Loucy (cell line): ENCODE measurements at regions not wholly inside any gene's neighbourhood (a gene's known extent, or its start where the extent isn't known, plus 50 kb on each side); places are given as distances from the start of the nearest gene placed in this dataset.

ENCODE experiments used
- H2AFZ ChIP-seq: fragments of 200-600 bp; sonication (generic); 2 replicates; pipeline ENCODE4 v1.6.0; 2016; ENCODE audit warnings: antibody characterized with exemption, mild to moderate bottlenecking, low read length, moderate library complexity
- H3F3A ChIP-seq: fragments of 200-600 bp; 2 replicates; pipeline ENCODE4 v1.6.0; 2016; ENCODE audit warnings: antibody characterized with exemption, low read depth, mild to moderate bottlenecking
- H3K27me3 ChIP-seq: fragments of 200-600 bp; sonication (generic); 2 replicates; pipeline ENCODE4 v1.6.1; 2014; ENCODE audit warnings: low read length, mild to moderate bottlenecking; ENCODE audit not compliant: insufficient read depth, poor library complexity, severe bottlenecking
- H3K36me3 ChIP-seq: fragments of 200-600 bp; sonication (generic); 2 replicates; pipeline ENCODE4 v1.6.1; 2016; ENCODE audit warnings: low read length; ENCODE audit not compliant: insufficient read depth
- H3K4me1 ChIP-seq: fragments of 200-600 bp; sonication (generic); 2 replicates; pipeline ENCODE4 v1.5.1; 2014; ENCODE audit warnings: low read length, mild to moderate bottlenecking; ENCODE audit not compliant: insufficient read depth, poor library complexity, severe bottlenecking
- H3K4me2 ChIP-seq: fragments of 200-600 bp; sonication (generic); 2 replicates; pipeline ENCODE4 v1.6.0; 2014; ENCODE audit warnings: antibody characterized with exemption, low read length, low read depth, mild to moderate bottlenecking; ENCODE audit not compliant: poor library complexity, severe bottlenecking
- H3K4me3 ChIP-seq: fragments of 200-600 bp; sonication (generic); 2 replicates; pipeline ENCODE4 v1.5.1; 2014; ENCODE audit warnings: low read length, mild to moderate bottlenecking, mixed read lengths; ENCODE audit not compliant: poor library complexity, severe bottlenecking
- H3K79me2 ChIP-seq: fragments of 200-600 bp; sonication (generic); 2 replicates; pipeline ENCODE4 v1.6.1; 2014; ENCODE audit warnings: low read length; ENCODE audit not compliant: insufficient read depth
- H3K9ac ChIP-seq: fragments of 200-600 bp; sonication (generic); 2 replicates; pipeline ENCODE4 v1.6.0; 2014; ENCODE audit warnings: mild to moderate bottlenecking, low read depth, low read length, moderate library complexity; ENCODE audit not compliant: poor library complexity, severe bottlenecking
- H3K9me2 ChIP-seq: fragments of 200-600 bp; sonication (generic); replicated peaks from 2 replicates; pipeline ENCODE4 v1.6.1; 2016; ENCODE audit warnings: low read depth, low read length, mixed read lengths
- H3K9me3 ChIP-seq: fragments of 200-600 bp; sonication (generic); 2 replicates; pipeline ENCODE4 v1.6.1; 2014; ENCODE audit warnings: mild to moderate bottlenecking, antibody characterized with exemption, low read length, low read depth; ENCODE audit not compliant: insufficient read depth
- H4K20me1 ChIP-seq: fragments of 200-600 bp; sonication (generic); 2 replicates; pipeline ENCODE4 v1.6.0; 2014; ENCODE audit warnings: antibody characterized with exemption, low read length, mild to moderate bottlenecking; ENCODE audit not compliant: insufficient read depth, poor library complexity, severe bottlenecking
- EZH2phosphoT487 ChIP-seq: fragments of 200-600 bp; IDR thresholded peaks from 2 replicates; pipeline ENCODE4 v1.6.1; 2018; ENCODE audit warnings: antibody characterized with exemption, mild to moderate bottlenecking, moderate library complexity, borderline replicate concordance
- TF ChIP-seq, protein P1 (sequence below): fragments of 200-600 bp; sonication (generic); conservative IDR thresholded peaks from 2 replicates; pipeline ENCODE4 v1.5.1; 2014; ENCODE audit warnings: mild to moderate bottlenecking, antibody characterized with exemption, low read length

DNA sequence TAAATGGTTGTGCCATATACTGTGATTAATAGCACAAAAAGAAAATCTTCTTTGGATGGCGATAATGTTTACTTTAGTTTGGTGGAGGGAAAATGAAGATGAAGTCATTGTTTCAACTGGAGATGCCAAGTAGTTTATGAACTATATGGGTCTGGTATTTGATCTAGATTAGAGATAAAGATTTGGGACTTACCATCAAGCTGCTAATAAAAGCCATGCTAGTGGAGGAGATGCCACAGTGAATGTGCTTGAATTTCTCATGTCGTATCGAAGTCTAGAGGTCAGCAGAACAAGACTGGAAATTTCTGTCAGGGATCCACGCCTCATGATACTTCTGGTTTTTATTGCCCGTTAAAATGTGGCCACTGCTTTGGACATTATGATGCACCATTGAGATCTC lies 742.0 kb downstream of the NCAM2 start:
- H3K9ac ChIP-seq: no peak overlapping the region
- no peak overlapping the region for H3K4me2 ChIP-seq
- no peaks in the 10 kb centered on the region for H3F3A ChIP-seq
- H2AFZ ChIP-seq: no peak overlapping the region
- H3K79me2 ChIP-seq: no peaks in the 10 kb centered on the region
- H3K36me3 ChIP-seq: no peaks in the 10 kb centered on the region
- H3K4me3 ChIP-seq: no peak overlapping the region
- no peaks in the 10 kb centered on the region for H3K27me3 ChIP-seq
- no peaks in the 10 kb centered on the region for H4K20me1 ChIP-seq
- no peaks in the 10 kb centered on the region for H3K9me2 ChIP-seq
- no peaks in the 10 kb centered on the region; the same call in 1 of the 2 replicates for H3K9me3 ChIP-seq
- TF ChIP-seq EZH2phosphoT487: no peak
- TF ChIP-seq, protein P1, sequence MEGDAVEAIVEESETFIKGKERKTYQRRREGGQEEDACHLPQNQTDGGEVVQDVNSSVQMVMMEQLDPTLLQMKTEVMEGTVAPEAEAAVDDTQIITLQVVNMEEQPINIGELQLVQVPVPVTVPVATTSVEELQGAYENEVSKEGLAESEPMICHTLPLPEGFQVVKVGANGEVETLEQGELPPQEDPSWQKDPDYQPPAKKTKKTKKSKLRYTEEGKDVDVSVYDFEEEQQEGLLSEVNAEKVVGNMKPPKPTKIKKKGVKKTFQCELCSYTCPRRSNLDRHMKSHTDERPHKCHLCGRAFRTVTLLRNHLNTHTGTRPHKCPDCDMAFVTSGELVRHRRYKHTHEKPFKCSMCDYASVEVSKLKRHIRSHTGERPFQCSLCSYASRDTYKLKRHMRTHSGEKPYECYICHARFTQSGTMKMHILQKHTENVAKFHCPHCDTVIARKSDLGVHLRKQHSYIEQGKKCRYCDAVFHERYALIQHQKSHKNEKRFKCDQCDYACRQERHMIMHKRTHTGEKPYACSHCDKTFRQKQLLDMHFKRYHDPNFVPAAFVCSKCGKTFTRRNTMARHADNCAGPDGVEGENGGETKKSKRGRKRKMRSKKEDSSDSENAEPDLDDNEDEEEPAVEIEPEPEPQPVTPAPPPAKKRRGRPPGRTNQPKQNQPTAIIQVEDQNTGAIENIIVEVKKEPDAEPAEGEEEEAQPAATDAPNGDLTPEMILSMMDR: no peak
- H3K4me1 ChIP-seq: no peaks in the 10 kb centered on the region

GRCh38 chr21:21750124-21750825 lies 752.1 kb downstream of the NCAM2 start:
- Histone ChIP-seq H3F3A (no peaks in the 10 kb centered on the region), H3K9me2 (no peaks in the 10 kb centered on the region), H3K9me3 (0 out of 2 replicates have a peak, but pooled peaks cover 2% of the 10 kb centered on the region), H3K4me1 (no peaks in the 10 kb centered on the region), H3K9ac (no peak overlapping the region), H3K36me3 (no peaks in the 10 kb centered on the region), H3K4me3 (no peak overlapping the region), H3K27me3 (no peaks in the 10 kb centered on the region), H4K20me1 (no peaks in the 10 kb centered on the region), H2AFZ (no peak overlapping the region), H3K4me2 (no peak overlapping the region), H3K79me2 (no peaks in the 10 kb centered on the region)
- TF ChIP-seq EZH2phosphoT487: no peak
- TF ChIP-seq, protein P1: no peak

GRCh38 chr21:21751286-21751685 lies 753.1 kb downstream of the NCAM2 start:
- H3K9me2 ChIP-seq: no peaks in the 10 kb centered on the region
- H2AFZ ChIP-seq: no peak overlapping the region
- no peaks in the 10 kb centered on the region for H3F3A ChIP-seq
- no peak overlapping the region for H3K9ac ChIP-seq
- H3K9me3 ChIP-seq: 0 out of 2 replicates have a peak, but pooled peaks cover 2% of the 10 kb centered on the region
- TF ChIP-seq EZH2phosphoT487: no peak
- TF ChIP-seq, protein P1: no peak
- no peaks in the 10 kb centered on the region for H3K79me2 ChIP-seq
- no peaks in the 10 kb centered on the region for H3K27me3 ChIP-seq
- H3K4me1 ChIP-seq: no peaks in the 10 kb centered on the region
- no peaks in the 10 kb centered on the region for H4K20me1 ChIP-seq
- no peaks in the 10 kb centered on the region for H3K36me3 ChIP-seq
- H3K4me3 ChIP-seq: no peak overlapping the region
- no peak overlapping the region for H3K4me2 ChIP-seq
